SK-N-MC (cell line): ENCODE measurements at regions not wholly inside any gene's neighbourhood (a gene's known extent, or its start where the extent isn't known, plus 50 kb on each side); places are given as distances from the start of the nearest gene placed in this dataset.

ENCODE experiments used
- FOXP2 ChIP-seq: optimal IDR thresholded peaks from 2 replicates; pipeline ENCODE3; 2011; ENCODE audit warnings: mild to moderate bottlenecking, moderate library complexity; ENCODE audit not compliant: insufficient read depth; ENCODE audit errors: extremely low read length, control extremely low read depth
- POLR2AphosphoS5 ChIP-seq: IDR thresholded peaks from 2 replicates; pipeline ENCODE4 v1.6.1; 2012; ENCODE audit warnings: mild to moderate bottlenecking, low read depth, low read length, borderline replicate concordance

DNA sequence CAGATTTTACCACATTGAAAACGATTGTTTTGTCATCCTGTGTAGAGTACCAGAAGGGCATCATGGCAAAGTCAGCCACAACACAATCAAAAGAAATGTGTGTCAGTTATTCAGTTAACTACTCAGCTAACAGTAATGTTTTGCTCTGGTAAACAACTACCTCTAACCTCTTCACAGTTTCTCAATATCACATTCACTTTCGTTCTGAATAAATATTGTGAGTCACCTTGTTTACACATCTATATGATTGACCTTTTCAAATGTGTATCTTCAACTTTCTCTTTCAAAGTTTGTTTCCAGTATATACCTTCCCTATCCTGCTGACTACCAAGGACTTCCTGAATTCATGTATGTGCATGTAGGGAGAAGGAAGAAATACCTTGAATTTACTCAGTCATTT is 216.6 kb upstream of the UFL1 start:
- TF ChIP-seq POLR2AphosphoS5 (no peak), FOXP2 (no peak)
